Adipose tissue (tissue), 3 donors: ENCODE measurements at regions not wholly inside any gene's neighbourhood (a gene's known extent, or its start where the extent isn't known, plus 50 kb on each side); places are given as distances from the start of the nearest gene placed in this dataset.
"Not testable (repeated sequence)": the region's sequence is repeated elsewhere in the genome, so short reads cannot be mapped to it uniquely, and the experiment has no call there.

ENCODE experiments used
- H3K27ac ChIP-seq: one replicate; pipeline ENCODE4 v1.5.1; 2013; ENCODE audit warnings: low read depth, low read length
- WGBS, 3 donors: extraction: QIAGEN DNeasy Blood & Tissue Kit; methylation state at CpG; one replicate each; pipeline ENCODE4 v1.1.7; 2013; 5-methylcytosine and 5-hydroxymethylcytosine counted together
- donor health status: healthy with polysubstance abuse.
- donor health status: Bipolar disorder and iron deficiency.
- donor health status: healthy.

DNA sequence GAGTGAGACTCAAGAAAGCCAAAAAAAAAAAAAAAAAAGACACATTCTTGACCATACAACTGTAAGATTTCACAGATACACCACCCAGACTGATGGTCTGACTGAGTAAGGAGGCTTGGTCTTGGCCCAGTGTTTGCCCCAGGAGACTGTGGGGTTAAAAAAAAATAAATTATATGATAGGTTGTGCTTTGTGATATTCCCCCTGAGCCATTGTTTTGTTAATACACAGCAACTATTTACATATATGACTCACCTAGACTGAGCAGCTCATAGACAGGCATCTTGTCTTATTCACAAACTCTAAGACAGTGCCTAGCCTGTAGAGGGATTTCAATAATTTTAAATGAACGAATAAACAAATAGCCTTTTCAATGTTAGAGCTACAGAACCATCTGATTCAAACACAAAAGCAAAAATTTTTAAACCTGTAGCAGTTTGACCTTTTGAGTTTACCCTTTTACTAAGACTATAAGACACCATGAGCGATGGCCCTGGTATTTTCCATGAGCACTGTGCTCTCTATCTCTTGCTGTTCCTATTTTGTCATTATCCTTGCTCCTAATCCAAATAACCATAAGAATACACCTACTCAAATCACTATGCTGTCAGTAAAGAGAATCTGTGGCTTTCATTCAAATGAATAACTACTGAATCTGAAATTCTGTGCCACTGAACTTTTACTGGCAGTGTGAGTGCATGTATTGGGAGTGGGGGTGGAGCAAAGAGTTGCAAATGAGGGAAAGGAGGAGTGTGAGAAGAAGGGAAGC, 199.4 kb upstream of the PTBP2 start:
- WGBS, 3 donors = 76 to 90% (median 80%) methylated on average over 2 of the region's 2 CpGs
- no peak overlapping the region for H3K27ac ChIP-seq

GRCh38 chr1:96522927-96523326, 198.7 kb upstream of the PTBP2 start:
- no peak overlapping the region for H3K27ac ChIP-seq
- 79 to 88% (median 80%) methylated on average over 1 of the region's 1 CpG for WGBS, 3 donors

DNA sequence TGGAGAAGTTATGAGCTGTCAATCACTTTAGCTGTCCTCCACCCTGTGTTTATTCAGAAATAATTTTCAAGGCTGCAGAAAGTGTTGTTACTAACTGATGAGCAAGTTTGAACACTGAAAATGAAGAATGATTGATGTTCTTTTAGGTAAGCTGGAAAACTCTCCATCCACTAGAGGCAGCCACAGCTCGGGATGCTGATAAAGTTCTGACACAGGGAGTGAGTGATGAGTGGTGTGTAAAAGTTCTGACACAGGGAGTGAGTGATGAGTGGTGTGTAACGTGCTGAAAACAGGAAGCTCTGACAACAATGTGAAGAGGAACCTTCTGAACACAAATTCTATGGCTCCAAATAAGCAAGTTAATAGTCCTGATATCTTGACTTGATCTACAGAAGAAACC, 197.5 kb upstream of the PTBP2 start:
- H3K27ac ChIP-seq = no peak overlapping the region
- 16 to 32% (median 24%) methylated on average over 2 of the region's 2 CpGs for WGBS, 3 donors

- 54 to 71% (median 60%) methylated on average over 8 of the region's 8 CpGs for WGBS, 3 donors
- H3K27ac ChIP-seq = no peak overlapping the region
Measured at GRCh38 chr1:96525657-96526557, 195.7 kb upstream of the PTBP2 start.

GRCh38 chr1:96528672-96529071, 192.9 kb upstream of the PTBP2 start:
- not testable (repeated sequence) for H3K27ac ChIP-seq
- WGBS, 3 donors = 82 to 94% (median 94%) methylated on average over 1 of the region's 1 CpG

- no peak overlapping the region for H3K27ac ChIP-seq
- 79 to 87% (median 85%) methylated on average over 4 of the region's 4 CpGs for WGBS, 3 donors
Measured at GRCh38 chr1:96533820-96534219, 187.8 kb upstream of the PTBP2 start.

GRCh38 chr1:96536581-96536980, 185.0 kb upstream of the PTBP2 start:
- H3K27ac ChIP-seq = no peak overlapping the region

GRCh38 chr1:96538111-96538641, 183.4 kb upstream of the PTBP2 start:
- 50 to 60% (median 51%) methylated on average over 4 of the region's 4 CpGs for WGBS, 3 donors
- H3K27ac ChIP-seq = no peak overlapping the region

- H3K27ac ChIP-seq = no peak overlapping the region
- WGBS, 3 donors = 36 to 54% (median 42%) methylated on average over 5 of the region's 5 CpGs
Measured at GRCh38 chr1:96538883-96539282, 182.7 kb upstream of the PTBP2 start.

- no peak overlapping the region for H3K27ac ChIP-seq
- 94 to 98% (median 96%) methylated on average over 2 of the region's 2 CpGs for WGBS, 3 donors
Measured at GRCh38 chr1:96541491-96541890, 180.1 kb upstream of the PTBP2 start.

DNA sequence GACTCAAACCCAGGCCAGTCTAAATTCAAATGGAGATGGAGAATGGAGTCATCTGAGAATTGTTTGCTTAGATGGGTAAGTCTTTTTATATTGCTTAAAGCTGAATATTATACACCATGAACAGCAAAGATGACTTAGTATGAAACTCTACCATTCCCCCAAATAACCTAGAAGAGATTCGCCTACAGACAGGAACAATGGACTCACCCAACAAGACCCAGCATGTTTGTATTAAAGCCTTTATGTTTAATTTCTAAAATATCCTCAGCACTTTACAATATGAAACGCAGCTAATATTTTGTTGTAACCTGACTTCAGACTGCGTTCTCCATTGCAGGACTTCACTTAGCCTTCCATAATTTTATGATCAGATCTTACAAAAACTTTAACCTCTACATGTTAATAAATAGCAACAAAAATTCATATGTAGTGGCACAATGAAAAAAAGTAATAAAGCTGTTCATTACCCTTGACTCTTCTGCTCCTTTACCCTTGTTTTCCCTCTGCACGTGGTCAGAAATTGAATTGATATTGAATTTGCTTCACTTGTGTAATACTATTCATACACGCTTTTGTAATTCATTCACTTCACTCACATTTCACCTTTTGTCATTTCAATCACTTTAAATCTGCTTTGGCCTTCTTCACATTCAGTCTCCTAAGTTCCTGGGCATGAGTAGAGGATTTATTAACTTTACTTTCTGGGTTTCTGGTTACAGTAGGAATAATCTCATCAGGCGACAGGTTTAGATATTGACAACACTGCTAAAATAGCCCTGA, 177.3 kb upstream of the PTBP2 start:
- WGBS, 3 donors = 75 to 92% (median 92%) methylated on average over 6 of the region's 6 CpGs
- H3K27ac ChIP-seq = no peak overlapping the region

DNA sequence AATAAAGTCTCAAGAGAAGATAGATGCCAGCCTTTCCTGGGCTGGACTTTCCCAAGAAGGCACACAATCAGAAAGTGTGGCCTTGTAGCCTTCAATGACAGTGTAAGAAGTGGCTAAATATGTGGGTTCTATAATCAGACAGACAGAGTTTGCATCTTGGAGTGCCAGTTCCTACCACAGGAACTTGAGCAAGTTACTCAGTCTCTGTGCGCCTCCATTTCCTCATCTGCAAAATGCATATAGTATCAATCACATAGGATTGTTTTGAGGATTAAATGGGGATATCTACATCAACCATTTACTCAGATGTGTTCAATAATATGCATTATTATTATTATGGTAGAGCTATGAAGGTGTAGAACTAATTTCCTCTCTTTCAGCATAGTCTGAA, 176.8 kb upstream of the PTBP2 start:
- 62 to 97% (median 75%) methylated on average over 1 of the region's 1 CpG for WGBS, 3 donors
- no peak overlapping the region for H3K27ac ChIP-seq

DNA sequence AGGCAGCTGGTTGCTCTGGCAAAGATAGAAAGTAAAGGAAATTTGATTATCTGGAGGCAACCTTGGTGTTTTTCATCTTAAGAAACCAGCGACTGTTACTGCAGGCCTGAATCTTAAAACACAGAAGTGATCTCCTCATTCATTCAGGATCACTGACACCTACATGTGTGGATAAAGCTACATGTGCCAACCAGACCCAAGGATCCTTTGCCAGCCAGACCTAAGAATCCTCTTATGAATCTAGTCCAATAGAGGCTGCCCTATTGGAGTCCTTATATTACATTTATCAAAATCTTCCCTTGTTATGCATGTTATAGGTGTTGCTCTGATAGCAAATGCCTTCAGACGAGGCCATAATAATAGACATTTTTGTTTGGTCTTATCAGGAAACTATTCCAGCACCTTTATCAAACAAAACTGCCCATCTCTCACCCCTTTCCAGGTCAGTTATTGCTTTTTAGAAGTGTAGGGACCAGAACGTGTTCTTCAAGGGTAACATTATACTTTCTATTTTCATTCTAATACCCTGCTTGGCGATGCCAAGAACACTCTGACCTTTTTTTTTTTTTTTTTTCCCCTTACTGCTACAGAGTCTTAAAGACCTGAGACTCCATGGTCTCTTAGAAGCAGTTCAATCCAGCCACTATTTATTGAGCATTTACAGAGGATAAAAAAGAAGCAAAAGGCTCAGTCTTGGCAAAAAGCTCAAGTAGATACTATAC, 175.5 kb upstream of the PTBP2 start:
- H3K27ac ChIP-seq = no peak overlapping the region
- WGBS, 3 donors = 74 to 91% (median 90%) methylated on average over 4 of the region's 4 CpGs

DNA sequence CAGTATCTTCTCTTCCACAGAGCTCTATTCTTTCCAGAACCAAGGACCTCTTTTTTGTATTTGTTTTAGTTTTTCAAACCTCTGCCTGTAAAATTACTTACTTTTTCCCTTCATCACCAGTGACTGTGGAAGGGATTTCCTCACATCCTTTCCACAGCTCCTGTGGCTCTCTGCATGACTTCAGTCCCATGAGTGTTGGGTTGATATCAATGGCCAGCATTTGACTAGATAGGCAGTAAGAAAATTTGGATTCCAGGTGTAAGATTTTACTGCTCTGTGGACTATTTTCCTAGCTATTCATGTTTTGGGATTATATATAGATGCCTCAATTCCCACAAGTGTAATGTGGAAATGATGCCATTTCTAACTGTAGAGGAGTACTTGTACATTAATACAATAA, 171.5 kb upstream of the PTBP2 start:
- no peak overlapping the region for H3K27ac ChIP-seq

DNA sequence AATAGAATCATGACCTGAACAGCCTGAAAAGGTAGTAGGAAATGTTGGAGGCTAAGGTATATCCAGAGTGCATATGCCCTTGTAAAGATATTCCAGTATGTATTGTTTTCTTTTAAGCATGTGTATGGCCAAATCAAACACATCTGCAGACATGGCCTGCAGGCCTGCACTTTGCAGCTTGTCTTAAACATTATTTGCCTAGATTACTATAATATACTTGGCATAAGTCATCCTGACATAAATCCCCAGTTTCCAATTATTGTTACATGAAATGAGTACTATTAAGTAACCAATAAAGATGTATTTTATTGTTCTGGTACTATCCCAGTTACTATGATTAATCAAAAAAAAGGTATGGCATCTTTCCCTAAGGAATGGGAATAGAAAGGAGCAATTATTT, 169.1 kb upstream of the PTBP2 start:
- H3K27ac ChIP-seq = no peak overlapping the region

GRCh38 chr1:96553811-96554210, 167.8 kb upstream of the PTBP2 start:
- H3K27ac ChIP-seq = no peak overlapping the region
- WGBS, 3 donors = 91 to 96% (median 91%) methylated on average over 1 of the region's 1 CpG

- WGBS, 3 donors = 80 to 92% (median 92%) methylated on average over 4 of the region's 4 CpGs
- H3K27ac ChIP-seq = no peak overlapping the region
Measured at GRCh38 chr1:96554364-96554763, 167.2 kb upstream of the PTBP2 start.

GRCh38 chr1:96557336-96557735, 164.2 kb upstream of the PTBP2 start:
- 81 to 89% (median 88%) methylated on average over 5 of the region's 5 CpGs for WGBS, 3 donors
- H3K27ac ChIP-seq = no peak overlapping the region
